GM21447 (cell line): ENCODE measurements at regions not wholly inside any gene's neighbourhood (a gene's known extent, or its start where the extent isn't known, plus 50 kb on each side); places are given as distances from the start of the nearest gene placed in this dataset.
"Not testable (repeated sequence)": the region's sequence is repeated elsewhere in the genome, so short reads cannot be mapped to it uniquely, and the experiment has no call there.

Source experiments
- ATAC-seq: cut with Tn5 transposase; IDR thresholded peaks from one replicate; pipeline ENCODE4 v1.9.1; 2021; ENCODE audit not compliant: unreplicated experiment

GRCh38 chrX:13188731-13189309 is 131.0 kb downstream of the ATXN3L start:
- no peak for ATAC-seq

- not testable (repeated sequence) for ATAC-seq
Measured at GRCh38 chrX:13186643-13187042, 133.2 kb downstream of the ATXN3L start.

GRCh38 chrX:13180807-13181206 is 136.4 kb upstream of the FAM9C start:
- ATAC-seq: no peak

GRCh38 chrX:13179586-13179985 is 135.2 kb upstream of the FAM9C start:
- ATAC-seq: no peak

- no peak for ATAC-seq
Measured at GRCh38 chrX:13179100-13179499, 134.7 kb upstream of the FAM9C start.

GRCh38 chrX:13177921-13178566 is 133.6 kb upstream of the FAM9C start:
- ATAC-seq: no peak

GRCh38 chrX:13175056-13175455 is 130.6 kb upstream of the FAM9C start:
- no peak for ATAC-seq

GRCh38 chrX:13170966-13171558 is 126.6 kb upstream of the FAM9C start:
- ATAC-seq: no peak

GRCh38 chrX:13169684-13170083 is 125.3 kb upstream of the FAM9C start:
- no peak for ATAC-seq

GRCh38 chrX:13168269-13168668 is 123.8 kb upstream of the FAM9C start:
- ATAC-seq: no peak

GRCh38 chrX:13167481-13168231 is 123.2 kb upstream of the FAM9C start:
- ATAC-seq: no peak

GRCh38 chrX:13165266-13166189 is 121.1 kb upstream of the FAM9C start:
- ATAC-seq: no peak

GRCh38 chrX:13164611-13165010 is 120.2 kb upstream of the FAM9C start:
- ATAC-seq: no peak

- ATAC-seq: no peak
Measured at GRCh38 chrX:13162772-13163410, 118.5 kb upstream of the FAM9C start.

- ATAC-seq: no peak
Measured at GRCh38 chrX:13159886-13160285, 115.5 kb upstream of the FAM9C start.

- no peak for ATAC-seq
Measured at GRCh38 chrX:13158911-13159310, 114.5 kb upstream of the FAM9C start.

- ATAC-seq: not testable (repeated sequence)
Measured at GRCh38 chrX:13155550-13155949, 111.1 kb upstream of the FAM9C start.

- ATAC-seq: no peak
Measured at GRCh38 chrX:13153796-13154195, 109.4 kb upstream of the FAM9C start.

GRCh38 chrX:13152518-13153185 is 108.2 kb upstream of the FAM9C start:
- no peak for ATAC-seq
